ENCODE measurements at regions not wholly inside any gene's neighbourhood (a gene's known extent, or its start where the extent isn't known, plus 50 kb on each side); places are given as distances from the start of the nearest gene placed in this dataset.

DNA sequence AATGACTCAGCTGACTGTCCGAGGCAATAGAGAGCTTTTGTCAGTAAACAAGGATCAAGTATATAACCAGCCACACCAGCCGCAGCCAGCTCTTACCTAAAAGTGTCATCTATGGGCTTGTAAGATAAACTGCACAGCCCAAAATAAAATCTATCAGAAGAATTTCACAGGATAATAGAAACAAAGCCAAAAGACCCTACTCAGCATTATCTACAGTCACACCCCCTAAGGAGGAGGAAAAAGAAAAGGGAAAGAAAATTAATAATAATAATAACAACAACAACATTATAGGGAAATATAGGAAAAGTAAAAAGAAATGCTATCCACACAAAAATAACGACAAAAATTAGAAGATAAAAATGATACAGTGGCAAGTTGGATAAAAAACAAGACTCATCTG, 1883.8 kb downstream of the OLFM4 start:
- TF ChIP-seq, protein P1, sequence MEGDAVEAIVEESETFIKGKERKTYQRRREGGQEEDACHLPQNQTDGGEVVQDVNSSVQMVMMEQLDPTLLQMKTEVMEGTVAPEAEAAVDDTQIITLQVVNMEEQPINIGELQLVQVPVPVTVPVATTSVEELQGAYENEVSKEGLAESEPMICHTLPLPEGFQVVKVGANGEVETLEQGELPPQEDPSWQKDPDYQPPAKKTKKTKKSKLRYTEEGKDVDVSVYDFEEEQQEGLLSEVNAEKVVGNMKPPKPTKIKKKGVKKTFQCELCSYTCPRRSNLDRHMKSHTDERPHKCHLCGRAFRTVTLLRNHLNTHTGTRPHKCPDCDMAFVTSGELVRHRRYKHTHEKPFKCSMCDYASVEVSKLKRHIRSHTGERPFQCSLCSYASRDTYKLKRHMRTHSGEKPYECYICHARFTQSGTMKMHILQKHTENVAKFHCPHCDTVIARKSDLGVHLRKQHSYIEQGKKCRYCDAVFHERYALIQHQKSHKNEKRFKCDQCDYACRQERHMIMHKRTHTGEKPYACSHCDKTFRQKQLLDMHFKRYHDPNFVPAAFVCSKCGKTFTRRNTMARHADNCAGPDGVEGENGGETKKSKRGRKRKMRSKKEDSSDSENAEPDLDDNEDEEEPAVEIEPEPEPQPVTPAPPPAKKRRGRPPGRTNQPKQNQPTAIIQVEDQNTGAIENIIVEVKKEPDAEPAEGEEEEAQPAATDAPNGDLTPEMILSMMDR (IDR thresholded peaks at IDR 0.05) = no peak
- TF ChIP-seq EZH2 (IDR thresholded peaks at IDR 0.05; ENCODE audit: borderline replicate concordance, insufficient read depth, low read depth, low read length, poor library complexity, severe bottlenecking) = no peak

Measured in B cell (primary cell).